ENCODE measurements at regions not wholly inside any gene's neighbourhood (a gene's known extent, or its start where the extent isn't known, plus 50 kb on each side); places are given as distances from the start of the nearest gene placed in this dataset.

- TF ChIP-seq, protein P1, sequence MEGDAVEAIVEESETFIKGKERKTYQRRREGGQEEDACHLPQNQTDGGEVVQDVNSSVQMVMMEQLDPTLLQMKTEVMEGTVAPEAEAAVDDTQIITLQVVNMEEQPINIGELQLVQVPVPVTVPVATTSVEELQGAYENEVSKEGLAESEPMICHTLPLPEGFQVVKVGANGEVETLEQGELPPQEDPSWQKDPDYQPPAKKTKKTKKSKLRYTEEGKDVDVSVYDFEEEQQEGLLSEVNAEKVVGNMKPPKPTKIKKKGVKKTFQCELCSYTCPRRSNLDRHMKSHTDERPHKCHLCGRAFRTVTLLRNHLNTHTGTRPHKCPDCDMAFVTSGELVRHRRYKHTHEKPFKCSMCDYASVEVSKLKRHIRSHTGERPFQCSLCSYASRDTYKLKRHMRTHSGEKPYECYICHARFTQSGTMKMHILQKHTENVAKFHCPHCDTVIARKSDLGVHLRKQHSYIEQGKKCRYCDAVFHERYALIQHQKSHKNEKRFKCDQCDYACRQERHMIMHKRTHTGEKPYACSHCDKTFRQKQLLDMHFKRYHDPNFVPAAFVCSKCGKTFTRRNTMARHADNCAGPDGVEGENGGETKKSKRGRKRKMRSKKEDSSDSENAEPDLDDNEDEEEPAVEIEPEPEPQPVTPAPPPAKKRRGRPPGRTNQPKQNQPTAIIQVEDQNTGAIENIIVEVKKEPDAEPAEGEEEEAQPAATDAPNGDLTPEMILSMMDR (IDR thresholded peaks at IDR 0.05) = no peak
- no peak for TF ChIP-seq EP300 (IDR thresholded peaks at IDR 0.05)
- no peak for TF ChIP-seq POLR2AphosphoS5 (IDR thresholded peaks at IDR 0.05)
- TF ChIP-seq POLR2A (IDR thresholded peaks at IDR 0.05; ENCODE audit: low read depth) = no peak
These were observed 942.9 kb upstream of the PABPC4L start for GRCh38 chr4:135144498-135144897.
